ENCODE measurements at regions not wholly inside any gene's neighbourhood (a gene's known extent, or its start where the extent isn't known, plus 50 kb on each side); places are given as distances from the start of the nearest gene placed in this dataset.
A peak's percentile ranks its signal among the peaks of the same experiment; 100 is the strongest.

GRCh38 chr22:47849576-47849975, 1087.1 kb downstream of the TBC1D22A start:
- DNase-seq, result no peak

GRCh38 chr22:47848184-47848920, 1085.9 kb downstream of the TBC1D22A start:
- DNase-seq, result no peak

- no peak for DNase-seq
Measured at GRCh38 chr22:47847131-47847890, 1084.9 kb downstream of the TBC1D22A start.

DNA sequence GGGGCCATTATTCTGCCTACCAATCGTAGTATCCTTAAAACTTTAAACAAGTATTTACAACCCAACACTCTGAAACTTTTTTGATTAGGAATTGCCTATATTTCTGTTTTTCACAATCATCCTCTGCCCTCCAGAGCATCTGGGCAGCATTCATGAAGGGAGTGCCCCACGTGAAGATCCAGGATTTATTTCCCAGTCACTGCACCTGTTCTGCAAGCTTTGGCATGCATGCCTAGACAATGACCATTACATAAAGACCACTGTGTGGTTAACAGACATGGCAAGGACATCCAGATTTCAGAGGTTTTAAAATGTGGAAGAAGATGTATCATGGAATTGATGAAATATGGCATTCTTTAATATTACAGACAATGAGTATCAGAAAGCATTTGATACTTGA, 1083.8 kb downstream of the TBC1D22A start:
- no peak for DNase-seq

- no peak for DNase-seq
Measured at GRCh38 chr22:47842119-47842518, 1079.7 kb downstream of the TBC1D22A start.

GRCh38 chr22:47841156-47841555, 1078.7 kb downstream of the TBC1D22A start:
- no peak for DNase-seq

DNA sequence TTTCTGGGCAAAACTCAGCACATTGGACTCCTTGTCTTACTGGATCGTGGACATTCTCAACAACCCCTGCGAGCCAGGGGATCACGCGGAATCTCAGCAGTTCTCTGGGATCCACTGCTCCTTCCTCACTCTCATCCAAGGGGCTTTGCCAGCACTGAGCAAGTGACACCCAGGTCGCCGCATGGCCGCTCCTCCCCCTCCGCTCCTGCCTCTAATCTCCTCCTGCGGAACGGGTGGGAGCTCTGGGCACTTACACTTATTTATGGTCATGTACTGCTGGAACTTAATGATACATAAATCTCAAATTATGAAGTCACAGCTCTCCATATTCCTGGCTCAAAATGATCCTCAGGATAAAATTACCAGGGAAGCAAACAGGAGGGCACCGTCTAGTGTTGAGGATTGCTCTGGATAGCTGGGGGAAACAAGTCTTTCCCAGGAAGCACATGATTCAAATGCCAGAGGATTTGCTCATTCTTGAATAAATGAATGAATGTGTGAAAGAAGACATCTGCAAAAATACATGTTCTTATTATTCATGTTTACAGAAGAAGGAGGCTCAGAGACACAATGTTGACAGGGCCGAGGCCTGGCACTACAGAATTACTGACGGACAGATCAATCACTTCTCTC, 1077.3 kb downstream of the TBC1D22A start:
- no peak for DNase-seq

DNA sequence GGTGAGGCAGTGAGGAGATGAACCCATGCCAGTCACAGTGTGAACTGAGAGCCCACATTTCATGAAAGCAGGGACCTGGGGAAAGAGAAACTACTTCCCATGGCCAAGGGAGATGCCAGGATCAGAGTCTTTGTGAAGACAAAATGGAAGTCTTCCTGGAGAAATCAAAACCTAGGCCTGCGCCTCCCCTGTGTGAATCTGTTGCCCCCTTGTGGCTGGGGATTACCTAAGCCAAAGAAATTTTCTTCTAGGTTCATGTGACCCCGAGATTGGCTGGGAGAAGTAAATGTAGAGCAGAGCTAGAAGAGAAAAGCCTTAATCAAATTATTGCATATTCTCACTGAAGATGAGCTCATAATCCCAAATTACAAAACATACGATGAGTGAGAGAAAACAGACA, 1075.3 kb downstream of the TBC1D22A start:
- no peak for DNase-seq

DNA sequence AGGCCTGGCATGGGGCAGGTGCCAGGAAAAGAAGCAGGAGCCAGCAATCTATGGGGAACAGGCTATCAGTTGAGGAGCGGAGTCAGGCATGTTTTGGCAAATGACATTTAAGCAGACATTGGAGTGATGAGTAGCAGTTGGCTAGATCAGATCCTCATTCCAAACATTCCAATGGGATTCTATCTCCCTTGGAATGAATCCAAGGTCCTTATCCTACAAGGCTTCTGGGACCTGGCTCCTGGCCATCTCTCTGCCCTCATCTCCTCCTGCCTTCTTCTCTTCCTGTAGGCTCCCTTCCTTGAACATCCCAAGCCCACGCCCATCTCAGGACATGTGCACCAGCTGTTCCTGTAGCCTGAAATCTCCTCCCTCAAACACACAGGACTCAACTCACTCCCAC, 1074.5 kb downstream of the TBC1D22A start:
- no peak for DNase-seq

DNA sequence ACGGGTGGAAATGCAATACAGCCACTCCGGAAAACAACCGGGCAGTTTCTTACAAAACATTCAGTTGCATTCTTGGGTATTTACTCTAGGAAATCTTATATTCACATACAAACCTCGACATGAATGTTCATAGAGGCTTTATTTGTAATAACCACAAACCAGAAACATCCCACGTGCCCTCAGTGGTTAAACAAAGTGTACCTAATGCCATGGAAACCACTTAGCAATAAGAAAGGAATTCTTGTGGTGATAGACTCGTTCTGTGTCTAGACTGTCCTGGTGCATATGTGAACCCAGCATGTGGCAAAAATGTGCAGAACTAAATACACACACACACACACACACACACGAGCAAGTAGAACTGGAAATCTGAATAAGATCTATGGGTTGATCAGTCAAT, 1073.3 kb downstream of the TBC1D22A start:
- DNase-seq, result peak; percentile 35

DNA sequence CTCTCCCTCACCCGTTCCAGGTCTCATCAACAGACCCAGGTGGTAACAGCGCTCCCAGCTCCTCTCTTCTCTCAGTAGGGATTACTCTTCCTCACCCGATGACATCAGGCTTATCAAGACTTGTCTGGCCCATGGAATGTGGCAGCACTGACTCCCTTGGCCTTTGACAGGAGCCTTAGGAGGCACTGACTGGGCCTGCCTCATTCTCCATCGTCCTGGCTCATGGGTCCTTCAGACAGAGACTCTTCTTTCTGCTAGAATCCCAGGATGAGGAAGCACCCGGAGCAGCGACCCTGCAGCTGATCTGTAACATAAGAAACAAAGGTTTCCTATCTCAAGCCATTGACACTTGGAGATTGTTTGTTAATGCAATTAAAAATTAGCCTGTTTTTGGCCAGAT, 1063.6 kb downstream of the TBC1D22A start:
- DNase-seq, result no peak

DNA sequence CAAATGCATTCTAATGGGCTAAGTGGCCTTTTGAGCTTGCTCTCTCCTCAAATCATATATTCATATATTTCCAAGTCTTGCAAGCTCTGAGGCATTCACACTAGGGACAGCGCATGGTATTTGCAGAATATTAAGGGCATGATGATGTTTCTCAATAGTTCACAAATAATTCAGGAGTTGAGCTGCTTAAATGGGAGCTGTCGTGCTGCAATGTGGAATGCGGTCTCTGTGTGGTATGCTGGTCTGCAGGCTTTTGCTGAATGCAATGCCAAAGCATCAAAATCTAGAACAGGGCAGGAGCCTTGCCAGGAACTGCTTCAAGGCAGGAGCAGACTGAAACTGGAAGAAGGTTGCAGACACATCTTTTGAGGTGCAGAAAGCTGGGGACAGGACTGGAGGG, 1060.0 kb downstream of the TBC1D22A start:
- no peak for DNase-seq

- DNase-seq, result no peak
Measured at GRCh38 chr22:47818496-47818895, 1056.0 kb downstream of the TBC1D22A start.

DNA sequence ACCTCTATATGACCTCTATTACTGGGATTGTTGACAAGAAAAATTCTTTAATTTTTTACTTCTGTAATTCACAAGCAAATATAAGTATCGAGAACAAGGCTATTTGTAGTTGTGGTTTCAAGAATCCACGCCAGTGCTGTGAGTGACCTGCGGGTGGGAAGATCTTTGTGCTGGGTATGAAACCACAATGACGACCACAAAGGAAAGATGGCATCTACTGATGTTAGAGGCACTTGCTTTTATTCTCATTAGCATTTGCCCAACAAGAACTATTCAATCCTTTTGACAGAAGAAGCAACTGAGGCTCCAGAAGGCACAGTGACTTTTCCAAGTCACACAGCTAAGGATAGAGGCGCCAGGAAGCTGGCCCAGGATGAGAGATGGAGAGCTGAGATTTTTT, 1054.9 kb downstream of the TBC1D22A start:
- no peak for DNase-seq

GRCh38 chr22:47816863-47817210, 1054.4 kb downstream of the TBC1D22A start:
- DNase-seq, result no peak

DNA sequence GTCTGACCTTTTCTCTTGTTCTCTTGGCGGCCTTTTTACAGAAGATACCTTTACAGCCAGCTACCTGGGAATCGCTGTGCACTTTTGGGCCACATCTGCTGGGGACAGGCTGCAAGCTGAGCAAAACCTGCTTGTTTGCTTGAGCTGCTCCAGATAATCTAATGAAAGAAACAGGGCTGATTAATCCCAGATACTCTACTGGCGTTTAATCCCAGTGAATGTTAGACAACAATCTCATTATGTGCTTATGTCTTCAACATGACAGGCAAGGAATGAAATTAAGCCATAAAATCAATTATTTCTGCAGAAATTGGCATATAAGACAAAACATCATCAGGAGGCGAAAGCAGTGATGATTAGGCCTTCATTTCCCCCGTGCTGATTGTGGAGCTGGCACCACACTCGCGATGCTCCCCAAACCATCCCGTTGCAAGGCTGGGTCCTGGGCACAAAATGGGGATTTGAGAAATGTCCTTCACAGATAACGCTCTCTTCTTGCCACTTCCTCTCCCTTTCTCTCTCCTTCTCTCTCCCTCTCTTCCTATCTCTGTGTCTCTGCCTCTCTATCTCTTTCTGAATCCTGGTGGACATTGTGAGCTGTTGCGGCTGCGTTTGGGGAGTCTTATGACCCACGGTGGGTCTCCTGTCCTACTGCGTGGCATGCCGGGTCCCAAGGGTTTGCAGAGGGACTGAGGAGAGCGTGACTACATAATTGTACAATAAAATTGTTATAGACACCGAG, 1053.8 kb downstream of the TBC1D22A start:
- no peak for DNase-seq

GRCh38 chr22:47814474-47814873, 1052.0 kb downstream of the TBC1D22A start:
- DNase-seq, result no peak

DNA sequence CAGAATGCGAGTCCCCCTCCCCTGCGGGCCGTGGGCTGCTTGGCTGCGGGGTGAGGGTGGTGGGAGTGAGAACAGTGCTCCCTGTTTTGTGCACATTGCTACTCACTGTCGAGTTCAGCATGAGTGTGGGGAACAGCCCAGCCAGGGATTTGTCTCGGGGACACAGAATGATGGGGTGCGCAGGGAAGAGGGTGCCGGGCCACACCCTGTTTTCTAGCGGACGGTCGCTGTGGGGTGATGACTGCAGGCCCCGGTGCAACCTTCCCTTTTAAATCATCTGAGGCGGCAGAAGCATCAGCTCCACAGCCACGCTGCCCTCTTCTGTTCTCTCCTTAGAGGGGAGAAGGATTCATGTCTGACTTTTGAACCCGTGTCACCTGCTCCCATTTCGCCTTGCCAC, 1051.2 kb downstream of the TBC1D22A start:
- no peak for DNase-seq

DNA sequence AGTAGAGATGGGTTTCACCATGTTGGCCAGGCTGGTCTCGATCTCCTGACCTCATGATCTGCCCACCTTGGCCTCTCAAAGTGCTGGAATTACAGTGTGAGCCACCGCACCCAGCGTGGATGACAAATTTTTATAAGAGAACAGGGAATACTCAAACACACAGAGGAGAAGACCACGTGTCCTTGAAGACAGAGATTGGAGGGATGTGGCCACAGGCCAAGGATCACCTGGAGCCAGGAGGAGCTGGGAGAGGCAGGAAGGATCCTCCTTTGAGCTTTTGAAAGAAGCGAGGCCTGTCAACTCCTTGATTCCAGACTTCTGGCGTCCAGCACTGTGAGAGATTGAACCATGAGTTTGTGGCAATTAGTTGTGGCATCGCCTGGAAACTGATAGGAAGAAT, 1049.5 kb downstream of the TBC1D22A start:
- no peak for DNase-seq

GRCh38 chr22:47810505-47811500, 1048.4 kb downstream of the TBC1D22A start:
- DNase-seq, result no peak

GRCh38 chr22:47808886-47809620, 1046.6 kb downstream of the TBC1D22A start:
- no peak for DNase-seq
